H54 (cell line): ENCODE measurements at regions not wholly inside any gene's neighbourhood (a gene's known extent, or its start where the extent isn't known, plus 50 kb on each side); places are given as distances from the start of the nearest gene placed in this dataset.

Experiments used
- DNase-seq: peaks from one replicate; pipeline ENCODE4 v3.0.0; 2011; ENCODE audit warnings: low spot score, mixed read lengths; ENCODE audit not compliant: insufficient read length
- FAIRE-seq: peaks from 3 replicates; lab custom pipeline; 2011; peaks lifted over from hg19 to GRCh38; lab: Jason Lieb, UNC
- POLR2A ChIP-seq: IDR thresholded peaks from 2 replicates; pipeline ENCODE4 v1.6.1; 2011; ENCODE audit warnings: low read depth, mild to moderate bottlenecking, low read length

DNA sequence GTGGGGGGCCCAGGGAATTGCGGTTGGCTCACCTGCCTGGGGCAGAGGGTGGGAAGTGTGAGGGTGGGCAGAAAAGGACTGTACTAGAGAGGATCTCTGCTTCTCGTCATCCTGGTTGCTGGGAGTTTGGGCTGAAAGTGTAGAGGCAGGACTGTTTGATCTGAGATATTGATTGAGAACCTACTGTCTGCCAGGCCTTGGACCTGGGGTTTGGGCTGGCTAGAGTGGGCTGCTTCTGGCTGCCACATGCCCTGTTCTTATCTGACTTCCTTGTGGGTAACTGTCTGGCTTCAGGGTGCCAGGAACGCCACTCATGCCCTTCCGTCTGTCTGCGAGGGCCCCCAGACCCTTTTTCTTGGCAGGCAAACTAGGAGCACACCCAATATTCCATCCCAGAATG lies 200.9 kb downstream of the FOXD2 start:
- DNase-seq (no peak), FAIRE-seq (no peak)
- TF ChIP-seq POLR2A, result no peak

DNA sequence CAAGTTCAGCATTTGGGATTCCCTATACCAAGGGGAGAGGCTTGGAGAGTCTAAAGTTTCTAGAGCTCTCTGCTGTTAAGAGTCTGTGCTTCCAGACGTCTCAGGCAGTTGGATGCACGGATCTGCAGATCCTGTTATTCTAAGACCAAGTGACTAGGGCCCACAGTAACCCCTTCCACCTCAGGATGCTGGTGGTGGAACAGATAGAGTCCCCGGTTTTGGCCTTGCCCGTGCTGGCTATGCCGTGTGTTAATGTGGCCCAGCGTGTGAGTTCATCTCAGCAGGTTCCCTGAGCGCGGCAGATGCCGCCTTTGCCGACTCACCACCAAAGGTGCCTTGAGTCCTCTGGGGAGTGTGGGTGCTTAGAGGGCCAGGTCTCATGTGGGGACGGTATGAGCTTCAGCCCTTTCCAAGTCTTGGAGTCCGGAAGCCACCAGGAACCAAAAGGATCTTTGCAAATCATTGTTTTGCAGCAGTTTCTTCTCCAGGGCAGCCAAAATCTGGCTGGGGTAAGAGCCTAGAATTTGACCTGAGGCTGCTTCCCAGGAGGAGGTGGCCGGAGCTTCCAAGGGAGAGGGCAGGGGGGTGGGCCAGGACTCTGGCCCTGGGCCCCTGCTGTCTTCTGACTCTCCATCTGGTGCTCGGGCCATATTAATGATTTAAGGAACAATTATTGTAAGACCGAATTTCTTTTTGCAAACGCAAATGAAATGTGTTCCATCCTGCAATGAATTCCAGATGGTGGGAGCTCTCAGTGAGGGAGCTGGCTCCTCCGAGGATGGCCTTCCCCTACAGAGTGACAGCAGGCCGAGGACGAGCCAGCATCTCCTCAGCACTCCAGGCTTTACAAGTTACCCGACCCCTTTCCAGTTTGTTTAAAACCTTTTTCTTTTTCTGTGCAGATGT lies 205.7 kb downstream of the FOXD2 start:
- TF ChIP-seq POLR2A, result no peak
- FAIRE-seq (no peak), DNase-seq (no peak)

DNA sequence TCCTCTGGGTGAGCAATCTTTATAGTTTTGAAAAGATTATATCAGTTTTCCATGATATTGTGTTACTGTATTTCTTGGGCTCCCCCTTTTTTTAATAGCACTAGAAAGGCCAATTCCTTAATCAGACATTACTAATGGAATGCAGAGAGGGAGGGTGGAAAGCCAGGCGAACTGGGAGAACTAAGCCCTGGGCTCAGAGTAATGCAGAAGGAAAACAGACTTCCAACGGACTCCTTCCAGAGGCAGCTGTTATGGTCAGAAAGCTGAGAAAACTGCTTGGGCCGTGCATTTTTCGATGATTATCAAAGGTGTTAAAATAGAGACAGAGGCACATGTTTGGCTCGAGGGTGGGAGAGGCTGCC lies 206.3 kb downstream of the FOXD2 start:
- DNase-seq (no peak), FAIRE-seq (no peak)

DNA sequence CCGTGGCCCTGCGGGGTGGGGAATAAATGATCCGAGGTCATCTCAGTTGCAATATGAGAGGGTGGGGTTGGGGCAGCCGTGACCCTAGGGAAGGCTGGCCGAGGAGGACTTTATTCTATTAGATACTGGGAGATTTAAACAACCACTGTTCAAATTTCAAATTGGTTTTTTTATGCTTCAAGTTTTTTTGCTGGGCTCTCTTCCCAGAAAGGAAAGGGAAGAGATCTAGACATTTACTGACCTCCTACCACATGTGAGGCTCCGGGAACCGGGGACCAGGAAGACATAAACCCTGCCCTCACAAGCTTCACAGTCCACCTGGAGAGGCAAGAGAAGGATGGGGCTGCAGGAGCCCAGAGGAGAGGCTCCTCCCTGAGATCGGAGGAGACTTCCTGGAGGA lies 207.3 kb downstream of the FOXD2 start:
- DNase-seq, result no peak
- TF ChIP-seq POLR2A, result no peak
- no peak for FAIRE-seq

More for the DNA sequence above, 206.3 kb downstream of the FOXD2 start:
- TF ChIP-seq POLR2A, result no peak

DNA sequence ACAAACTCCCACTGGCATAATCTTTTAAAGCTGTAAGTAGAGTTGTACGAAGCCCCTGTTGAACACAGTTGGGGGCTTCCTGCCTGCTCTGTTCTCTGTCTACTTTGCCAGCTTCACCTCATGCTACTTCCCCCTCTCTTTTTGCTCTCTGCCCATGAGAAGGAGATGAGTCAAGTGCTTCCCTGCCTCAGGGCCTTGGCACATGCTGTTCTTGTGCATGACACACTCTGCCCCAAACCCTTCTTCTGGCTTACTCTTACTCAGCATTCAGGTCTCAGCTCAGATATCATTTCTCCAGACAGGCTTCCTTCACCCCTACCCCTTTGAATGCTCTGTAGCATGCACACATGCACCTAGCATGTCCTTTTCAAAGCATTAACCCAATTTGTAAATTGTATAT lies 208.8 kb downstream of the FOXD2 start:
- FAIRE-seq (no peak), DNase-seq (no peak)
- no peak for TF ChIP-seq POLR2A

DNA sequence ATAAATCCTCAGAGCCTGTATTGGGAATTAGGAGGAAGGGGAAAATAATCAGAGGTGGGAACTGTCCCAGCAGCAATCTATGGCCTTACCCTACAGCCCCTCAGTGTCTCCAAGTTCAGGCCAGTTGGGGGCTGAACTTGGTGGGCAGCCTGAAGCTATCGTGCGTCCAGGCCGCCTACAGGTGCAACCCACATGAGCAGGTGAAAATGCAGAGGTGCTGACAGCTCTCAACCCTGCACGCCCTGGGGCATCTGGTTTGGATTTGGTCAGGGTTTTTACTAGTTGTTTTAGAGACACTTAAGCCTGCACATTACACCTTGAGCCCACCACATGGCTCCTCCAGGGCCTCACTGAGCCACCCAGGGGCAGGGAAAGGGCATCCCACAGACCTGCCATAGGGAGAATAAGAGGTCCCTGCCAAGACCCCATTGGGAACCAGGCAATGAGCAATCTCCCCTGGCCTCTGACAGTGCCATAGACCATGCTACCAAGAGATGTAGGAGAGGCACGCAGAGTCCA lies 209.5 kb downstream of the FOXD2 start:
- FAIRE-seq (no peak), DNase-seq (no peak)
- TF ChIP-seq POLR2A, result no peak

DNA sequence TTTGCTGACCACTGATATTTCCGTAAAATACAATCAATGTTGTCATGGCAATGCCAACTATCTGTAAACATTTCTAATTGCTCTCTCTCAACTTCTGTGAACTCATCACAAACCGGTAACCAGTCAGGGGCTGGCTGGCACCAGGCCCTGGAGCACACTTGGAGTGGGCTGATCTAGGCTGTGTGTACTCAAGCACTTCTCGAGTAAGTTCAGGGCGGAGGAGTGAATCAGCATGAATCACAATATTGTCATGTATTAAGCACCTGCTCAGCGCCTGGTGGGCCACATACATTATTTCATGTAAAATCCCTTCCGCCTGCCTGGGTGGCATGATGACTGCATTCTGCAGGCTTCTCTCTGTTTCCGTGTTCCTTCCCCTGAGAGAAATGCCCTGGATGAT lies 212.4 kb downstream of the FOXD2 start:
- DNase-seq (peak; percentile 63), FAIRE-seq (peak; percentile 15)
- no peak for TF ChIP-seq POLR2A

DNA sequence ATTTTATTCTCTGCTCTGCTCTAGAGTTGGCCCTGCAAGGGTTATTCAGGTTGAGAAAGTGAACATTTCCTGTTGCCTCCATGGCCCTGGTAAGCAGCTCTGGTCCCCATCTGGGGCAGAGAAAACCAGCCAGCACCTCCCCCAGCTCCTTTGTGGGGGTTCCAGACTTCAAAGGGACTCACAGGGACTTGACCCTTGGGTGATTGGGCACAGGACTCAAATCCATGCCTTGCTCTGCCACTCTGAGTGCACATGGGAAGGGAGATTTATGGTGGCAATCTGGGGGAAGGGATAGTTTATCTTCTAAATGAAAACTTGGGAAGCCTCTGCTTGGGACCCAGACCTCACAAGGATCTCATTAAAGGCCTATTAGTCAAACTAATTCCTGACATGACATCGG lies 212.8 kb downstream of the FOXD2 start:
- no peak for TF ChIP-seq POLR2A
- DNase-seq, result no peak
- no peak for FAIRE-seq

DNA sequence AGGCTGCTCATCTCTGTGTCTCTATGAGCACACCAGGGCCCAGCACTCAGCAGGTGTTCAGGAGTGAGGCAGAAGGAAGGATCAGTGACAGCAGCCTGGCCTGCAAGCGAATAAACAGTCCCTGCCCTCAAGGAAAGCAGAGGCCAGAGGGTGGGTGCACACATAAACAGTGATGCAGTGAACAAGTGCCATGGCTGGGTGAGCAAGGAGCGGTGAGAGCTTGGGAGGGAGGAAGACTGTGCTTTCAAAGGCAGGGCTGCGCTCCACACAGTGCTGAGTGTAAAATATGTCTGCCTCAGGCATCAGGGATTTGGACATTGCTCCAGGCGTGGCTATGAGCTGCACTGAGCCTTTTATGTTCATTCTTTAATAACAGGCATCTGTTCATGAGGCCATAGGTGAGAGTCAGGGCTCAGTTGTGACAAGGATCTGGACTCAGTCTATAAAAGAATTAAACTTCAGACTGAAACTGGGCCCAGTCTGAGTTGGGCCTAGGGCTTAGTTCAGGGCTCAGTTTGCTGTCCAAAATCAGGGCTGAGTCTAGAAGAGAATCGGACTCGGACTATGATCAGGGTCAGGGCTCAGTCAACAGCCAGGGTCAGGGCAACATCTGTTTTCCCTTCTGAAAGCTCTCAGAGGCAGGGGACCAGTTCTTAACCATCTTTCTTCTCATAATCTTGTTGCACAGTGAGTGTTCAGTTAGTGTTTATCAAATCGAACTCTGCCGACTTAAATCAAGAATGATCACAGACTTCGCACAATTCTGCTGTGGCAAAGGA lies 213.7 kb downstream of the FOXD2 start:
- FAIRE-seq, result no peak
- TF ChIP-seq POLR2A, result no peak
- no peak for DNase-seq

DNA sequence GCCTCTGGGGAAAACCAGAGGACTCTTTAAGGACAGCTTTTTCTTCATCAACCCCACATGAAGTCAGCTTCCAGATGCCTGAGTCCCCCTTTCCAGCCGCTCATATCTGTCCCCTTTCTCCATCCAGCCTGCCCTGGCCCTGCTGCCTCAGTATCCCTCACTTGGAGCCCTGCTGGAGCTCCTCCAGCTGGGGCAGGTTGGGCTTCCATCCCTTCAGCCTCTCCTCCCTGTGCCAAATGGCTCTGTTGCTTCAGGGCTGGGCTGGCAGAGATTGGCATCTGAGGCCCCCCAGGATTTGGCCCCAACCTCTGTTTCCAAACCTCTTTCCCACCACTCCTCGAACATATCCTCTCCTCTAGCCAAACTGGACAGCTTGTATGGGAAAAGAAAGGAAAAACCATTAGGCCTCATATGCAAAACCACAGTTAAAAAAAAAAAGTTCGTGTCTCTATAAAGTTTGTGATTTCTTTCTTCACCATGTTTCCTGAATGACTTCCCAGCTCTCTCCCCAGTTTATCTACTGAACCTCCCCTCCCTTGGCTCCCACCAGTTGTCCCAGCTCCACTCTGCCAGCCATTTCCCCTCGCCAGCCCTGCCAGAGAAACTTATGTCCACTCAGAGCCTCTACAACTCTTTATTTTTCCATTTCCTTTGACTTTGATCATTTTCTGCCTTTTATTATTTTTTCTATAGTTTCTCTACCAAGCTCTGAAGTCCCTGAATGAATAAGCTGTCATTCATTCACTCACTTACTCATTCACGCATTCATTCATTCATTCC lies 217.9 kb downstream of the FOXD2 start:
- no peak for TF ChIP-seq POLR2A
- no peak for FAIRE-seq
- no peak for DNase-seq

DNA sequence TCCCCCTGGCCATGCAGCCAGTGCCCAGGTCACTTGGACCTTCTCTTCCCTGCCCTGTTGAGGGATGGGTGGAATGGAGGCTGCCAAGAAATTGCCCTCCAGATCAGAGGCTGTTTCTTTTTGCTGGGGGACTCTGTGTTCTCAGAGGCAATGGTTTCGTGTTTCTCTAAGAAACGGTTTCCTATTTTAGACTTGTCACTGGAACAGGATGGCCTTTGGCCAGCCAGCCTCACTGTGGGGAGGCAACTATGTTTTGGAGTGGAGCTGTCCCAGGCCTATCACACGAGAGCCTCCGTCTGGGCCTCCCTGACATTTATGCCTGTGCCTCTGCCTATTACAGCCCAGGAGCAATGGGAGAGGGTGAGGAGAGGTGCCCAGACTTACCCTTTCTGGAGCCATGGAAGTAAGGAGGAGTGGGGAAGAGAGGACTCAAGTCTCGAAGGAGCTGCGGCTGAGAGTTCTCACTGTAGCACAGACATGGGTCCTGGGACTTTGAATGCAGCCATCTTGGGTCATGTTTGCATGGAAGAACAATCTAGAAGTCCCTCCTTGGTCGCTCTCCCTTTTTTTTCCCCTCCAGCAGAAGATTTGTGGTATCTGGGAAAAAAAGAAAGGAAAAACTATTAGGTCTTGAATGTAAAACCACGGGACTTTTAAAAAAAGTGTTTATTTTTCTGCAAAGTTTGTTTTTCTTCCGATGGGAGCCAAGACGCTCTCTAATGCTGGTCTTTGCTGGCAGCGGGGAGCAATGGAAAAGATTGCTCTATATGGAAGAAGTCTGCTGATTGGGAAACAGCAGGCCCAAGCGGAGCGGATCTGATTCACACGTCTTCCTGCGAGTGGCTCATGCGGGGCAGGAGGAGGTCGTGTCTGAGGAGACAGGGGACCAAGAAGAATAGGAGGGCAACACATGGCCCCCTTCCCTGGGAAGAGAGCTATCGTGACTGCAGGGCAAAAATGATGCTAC lies 219.2 kb downstream of the FOXD2 start:
- FAIRE-seq, result no peak
- TF ChIP-seq POLR2A, result no peak
- DNase-seq, result no peak

DNA sequence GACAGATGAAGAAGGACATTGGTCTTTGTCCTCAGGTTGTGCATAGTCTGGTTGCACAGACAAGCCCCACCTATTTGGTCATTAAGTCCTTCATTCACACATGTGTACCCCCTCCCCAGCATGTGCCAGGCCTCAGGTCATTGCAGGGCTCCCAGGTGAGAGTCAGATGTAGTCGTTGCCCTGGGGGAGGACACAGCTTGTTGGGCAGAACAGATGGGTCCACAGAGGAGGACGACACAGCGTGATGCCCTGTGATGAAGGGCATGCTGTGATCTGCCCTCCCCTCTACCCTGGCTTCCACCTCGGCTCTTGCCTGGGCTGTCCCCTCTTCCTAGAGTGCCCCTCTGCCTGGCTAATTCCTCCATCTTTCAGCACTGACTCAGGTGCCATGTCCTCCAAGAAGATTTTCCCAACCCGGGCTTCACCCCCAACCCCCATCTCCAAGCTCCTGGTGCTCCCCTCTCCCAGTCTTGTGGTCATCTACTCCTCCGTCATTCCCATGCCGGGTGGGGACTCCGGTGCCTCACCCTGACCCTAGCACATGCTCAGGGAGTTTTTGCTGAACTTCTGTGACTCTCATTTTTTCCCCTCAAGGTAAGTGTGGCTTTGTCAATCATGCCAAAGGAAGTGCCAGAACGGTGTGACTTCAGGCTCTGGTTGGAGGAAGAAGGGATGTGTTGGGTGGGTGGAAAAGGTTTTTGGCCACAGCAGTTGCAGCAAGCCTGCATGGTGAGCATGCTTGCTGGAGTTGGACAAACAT lies 220.5 kb downstream of the FOXD2 start:
- DNase-seq (no peak), FAIRE-seq (no peak)
- TF ChIP-seq POLR2A, result no peak

DNA sequence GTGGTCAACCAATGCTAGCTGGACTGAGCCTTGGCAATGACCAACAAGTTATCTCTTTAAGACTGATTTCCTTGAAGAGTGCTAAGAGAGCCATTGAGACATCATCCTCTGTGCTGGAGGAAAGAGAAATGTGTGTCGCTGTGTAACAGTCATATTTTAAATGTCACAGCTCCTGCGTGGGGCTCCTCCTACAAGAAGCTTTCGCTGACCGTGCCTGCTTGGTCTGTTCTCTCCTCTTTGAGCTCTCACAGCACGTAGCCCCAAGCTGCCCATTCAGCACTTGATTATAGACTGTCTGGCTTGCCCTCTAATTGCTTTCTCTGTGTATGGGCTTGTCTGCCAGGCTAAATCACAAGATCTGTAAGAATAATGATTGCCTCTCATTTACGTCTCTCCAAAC lies 221.3 kb downstream of the FOXD2 start:
- no peak for DNase-seq
- no peak for TF ChIP-seq POLR2A
- no peak for FAIRE-seq
